HG02571 (cell line): ENCODE measurements at regions not wholly inside any gene's neighbourhood (a gene's known extent, or its start where the extent isn't known, plus 50 kb on each side); places are given as distances from the start of the nearest gene placed in this dataset.
"Not testable (repeated sequence)": the region's sequence is repeated elsewhere in the genome, so short reads cannot be mapped to it uniquely, and the experiment has no call there.

Source experiments
- ATAC-seq: cut with Tn5 transposase; IDR thresholded peaks from one replicate; pipeline ENCODE4 v1.9.1; 2021; ENCODE audit warnings: mild to moderate bottlenecking, moderate library complexity; ENCODE audit not compliant: unreplicated experiment

DNA sequence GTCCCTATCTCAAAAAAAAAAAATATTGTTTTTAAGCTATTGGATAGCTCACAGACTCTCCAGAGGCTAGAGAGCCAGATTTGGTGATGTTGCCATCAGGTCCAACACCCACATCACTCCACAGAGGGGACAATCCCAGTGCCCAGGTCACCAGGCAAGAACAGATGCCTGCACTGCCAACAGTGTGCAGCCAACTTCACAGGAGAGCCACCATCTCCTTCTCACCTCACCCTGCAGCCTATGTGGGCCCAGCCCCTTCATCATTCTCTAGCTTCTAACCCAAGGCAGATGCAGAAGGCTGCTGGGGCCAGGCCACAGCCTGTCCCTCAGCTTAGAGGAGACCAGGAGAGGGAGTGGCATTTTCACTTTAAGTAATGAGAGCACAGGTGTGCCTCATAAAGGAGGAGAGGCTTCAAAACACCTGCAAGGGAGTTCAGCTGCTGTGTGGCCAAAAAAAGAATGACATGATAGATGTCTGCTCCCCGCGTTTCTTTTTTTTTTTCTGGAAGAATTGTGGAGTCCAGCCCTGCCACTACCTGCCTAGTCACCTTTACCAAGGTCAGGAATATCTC is 98.0 kb upstream of the ZSWIM2 start:
- no peak for ATAC-seq

DNA sequence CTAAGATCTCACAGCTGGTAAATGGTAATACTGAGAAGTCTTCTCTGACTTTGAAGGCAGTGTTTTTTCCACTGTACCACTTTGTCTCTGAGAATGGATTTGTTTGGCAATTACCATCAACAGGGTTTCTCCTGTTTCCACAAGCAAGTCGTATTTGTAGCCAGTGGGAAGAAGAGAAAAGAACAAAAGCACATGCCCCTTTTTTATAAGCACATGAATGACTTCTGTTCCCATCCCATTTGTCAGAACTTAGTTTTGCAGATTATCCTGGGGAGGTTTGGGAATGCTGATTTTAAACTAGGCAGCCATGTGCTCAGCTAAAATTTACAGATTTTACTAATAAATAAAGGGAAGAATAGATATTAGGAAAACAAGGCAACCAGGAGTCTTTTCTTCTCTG is 92.9 kb upstream of the ZSWIM2 start:
- no peak for ATAC-seq

DNA sequence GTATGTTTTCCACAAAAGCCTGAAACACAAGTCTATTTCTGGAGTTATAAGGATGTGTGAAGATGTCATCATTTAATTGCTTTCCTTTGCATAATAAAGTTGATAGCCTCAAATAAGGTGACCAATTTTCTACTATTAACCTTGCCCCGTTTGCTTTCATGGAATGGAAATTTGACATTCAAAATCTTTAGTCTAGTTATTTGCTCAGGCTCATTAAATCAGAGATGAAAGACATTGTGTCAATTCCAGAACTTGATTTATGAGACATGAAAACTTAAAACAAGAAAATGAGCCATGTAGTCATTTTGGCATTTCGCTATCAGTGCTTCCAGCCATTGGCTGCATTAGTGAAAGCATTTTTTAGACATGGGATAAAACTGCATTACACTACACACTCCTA is 91.5 kb upstream of the ZSWIM2 start:
- no peak for ATAC-seq

DNA sequence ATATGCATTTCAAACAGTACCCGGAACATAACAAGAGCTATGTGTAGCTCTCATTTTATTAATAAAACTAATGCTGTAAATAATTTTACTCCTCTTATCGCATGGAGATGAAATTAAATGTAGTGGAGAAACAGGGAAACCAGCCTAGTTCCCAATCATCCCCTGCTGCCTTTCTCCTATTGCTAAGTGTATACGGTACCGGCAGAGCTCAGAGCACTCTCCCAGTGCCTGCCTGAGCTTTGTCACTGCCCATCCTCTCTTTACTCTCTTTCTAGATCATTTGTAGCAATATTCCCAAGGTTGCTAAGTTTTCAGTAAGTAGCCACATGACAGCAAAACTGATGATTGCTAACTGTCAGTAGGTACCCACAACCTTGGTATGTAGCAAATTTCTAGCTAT is 85.5 kb upstream of the ZSWIM2 start:
- ATAC-seq: no peak

DNA sequence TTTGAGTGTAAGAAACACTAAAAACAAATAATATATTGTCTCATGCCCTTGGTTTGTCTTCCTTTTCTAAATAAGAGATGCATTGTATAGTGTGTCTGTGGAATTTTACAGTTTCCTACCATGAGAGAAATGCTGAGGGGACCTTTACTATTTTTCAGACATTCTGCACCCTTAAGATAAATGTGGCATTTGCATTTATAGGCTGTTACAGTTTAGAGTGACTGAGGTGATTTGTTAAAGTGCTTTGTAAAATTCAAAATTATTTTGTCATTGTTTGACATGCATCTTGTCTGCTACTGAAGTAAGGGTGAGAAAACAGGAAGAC is 78.9 kb upstream of the ZSWIM2 start:
- no peak for ATAC-seq

DNA sequence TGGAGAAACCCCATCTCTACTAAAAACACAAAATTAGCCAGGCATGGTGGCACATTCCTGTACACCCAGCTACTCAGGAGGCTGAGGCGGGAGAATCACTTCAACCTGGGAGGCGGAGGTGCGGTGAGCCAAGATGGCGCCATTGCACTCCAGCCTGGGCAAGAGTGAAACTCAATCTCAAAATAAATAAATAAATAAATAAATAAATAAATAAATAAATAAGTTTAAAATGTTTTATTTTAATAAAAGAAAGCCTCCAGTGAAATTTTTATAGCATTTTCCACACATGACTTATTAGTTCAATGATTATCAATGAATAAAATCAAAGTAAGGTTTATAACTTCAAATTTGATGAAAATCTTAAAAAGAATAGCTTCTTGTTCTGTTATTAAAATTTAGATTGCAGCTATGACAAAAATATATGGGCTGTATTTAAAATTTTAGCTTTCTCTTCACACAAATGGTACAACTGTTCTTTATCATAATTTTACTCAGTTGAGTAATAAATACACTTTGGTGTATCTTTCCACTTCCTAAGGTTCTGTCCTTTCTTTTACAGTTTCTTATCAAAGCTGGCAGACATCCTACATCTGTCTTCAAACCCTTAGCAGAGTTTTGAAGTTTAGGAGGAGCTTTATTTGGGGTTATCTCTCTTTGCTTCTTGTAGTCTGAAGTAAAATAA is 78.4 kb upstream of the ZSWIM2 start:
- no peak for ATAC-seq

DNA sequence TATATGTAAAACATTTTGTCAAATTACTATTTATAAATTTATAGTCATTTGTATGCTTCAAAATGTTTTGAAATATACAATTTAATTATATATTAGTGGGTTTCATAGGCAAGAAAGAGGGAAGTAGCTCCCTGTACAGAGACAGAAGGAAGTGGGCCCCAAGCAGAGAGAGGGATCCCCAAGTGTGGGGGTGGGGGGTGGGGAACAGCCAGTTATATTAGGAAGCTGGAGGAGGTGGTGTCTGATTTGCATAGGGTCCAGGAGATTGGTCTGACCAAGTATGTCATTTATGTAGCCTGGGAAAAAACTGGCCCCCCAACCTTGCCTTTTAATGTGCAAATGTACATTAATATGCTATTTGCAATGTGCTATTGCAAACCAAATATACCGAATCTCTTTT is 76.5 kb upstream of the ZSWIM2 start:
- no peak for ATAC-seq

DNA sequence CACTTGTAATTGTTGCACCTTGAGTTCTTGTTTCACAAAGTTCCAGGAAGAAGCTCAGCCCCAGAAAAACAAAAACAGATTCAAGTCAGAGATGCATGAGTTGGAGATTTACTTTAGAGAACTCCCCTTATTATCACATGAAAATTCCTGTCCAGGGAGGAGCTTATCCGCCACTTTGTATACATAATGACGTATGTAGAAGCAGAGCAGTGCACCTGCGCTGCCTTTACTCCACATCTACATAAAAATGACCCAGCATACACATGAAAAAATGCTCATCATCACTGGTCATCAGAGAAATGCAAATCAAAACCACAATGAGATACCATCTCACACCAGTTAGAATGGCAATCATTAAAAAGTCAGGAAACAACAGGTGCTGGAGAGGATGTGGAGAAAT is 73.3 kb upstream of the ZSWIM2 start:
- ATAC-seq: not testable (repeated sequence)

DNA sequence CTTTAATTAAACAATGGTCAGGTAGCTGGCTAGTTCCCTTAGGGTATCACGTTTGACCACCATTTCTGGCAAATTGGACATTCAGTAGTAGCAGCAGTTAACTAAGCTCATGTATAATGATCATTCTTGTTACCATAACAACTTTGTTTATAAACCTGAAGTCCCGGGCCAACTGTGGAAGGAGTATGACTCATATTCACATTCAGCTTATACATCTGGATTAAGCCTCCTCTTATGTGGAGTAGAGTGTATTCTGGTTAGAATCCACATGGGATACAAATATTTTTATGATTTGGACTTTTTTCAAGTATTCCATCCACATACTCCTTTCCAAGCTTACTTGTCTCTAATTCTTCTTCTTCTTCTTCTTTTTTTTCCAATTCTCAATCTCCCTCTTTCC is 70.3 kb upstream of the ZSWIM2 start:
- no peak for ATAC-seq

DNA sequence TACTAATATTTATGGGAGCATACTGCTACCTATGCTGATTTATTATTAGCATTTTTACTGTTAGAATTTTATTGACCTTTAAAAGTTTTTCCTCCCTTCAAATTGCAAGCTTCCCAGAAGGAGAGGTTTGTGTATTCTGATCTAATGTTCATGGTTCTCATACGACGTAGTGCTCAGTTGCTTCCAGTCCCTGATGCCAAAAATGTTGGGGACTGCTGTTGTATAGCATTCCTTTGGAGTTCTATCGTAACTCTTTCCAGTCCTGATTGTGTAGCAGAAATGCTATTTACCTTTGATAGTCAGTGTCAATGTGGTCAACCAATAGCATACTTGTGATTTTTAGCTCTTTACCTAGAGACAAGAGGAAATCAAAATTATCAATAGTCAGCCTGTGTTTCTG is 69.5 kb upstream of the ZSWIM2 start:
- ATAC-seq: no peak

DNA sequence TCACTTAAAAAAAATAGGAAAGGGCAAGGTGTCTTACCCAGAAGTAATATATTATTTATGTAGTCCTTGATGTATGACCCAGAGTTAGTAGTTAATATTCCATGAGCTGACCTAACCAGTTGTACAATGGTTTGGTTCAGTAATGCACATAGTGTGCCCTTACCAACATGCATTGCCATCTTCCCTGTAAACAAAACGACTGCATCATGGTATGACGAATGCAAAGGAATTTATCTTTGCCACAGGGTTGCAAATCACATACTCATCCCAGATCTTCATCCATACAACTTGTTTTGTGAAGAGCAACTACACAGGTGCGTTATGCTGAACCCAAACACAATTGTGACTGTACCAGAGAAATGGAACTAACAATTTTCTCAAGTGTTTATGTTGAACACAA is 68.9 kb upstream of the ZSWIM2 start:
- no peak for ATAC-seq

DNA sequence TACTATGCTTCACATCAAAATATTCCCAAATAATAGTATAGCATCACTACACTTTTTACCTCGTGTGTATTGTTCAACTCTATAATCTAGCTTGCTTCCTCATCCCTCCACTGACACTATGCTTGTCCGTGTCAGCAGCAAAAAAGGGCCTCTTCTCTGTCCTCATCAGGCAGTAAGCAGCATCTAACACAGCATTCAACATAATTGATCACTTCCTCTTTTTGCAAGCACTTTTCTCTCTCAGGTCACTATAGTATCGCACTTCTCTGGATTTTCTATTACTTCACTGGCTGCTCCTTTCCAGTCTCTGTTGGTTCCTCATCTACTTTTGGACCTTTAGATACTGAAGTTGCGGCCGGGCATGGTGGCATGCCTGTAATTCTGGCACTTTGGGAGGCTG is 64.9 kb upstream of the ZSWIM2 start:
- ATAC-seq: peak; percentile 95

DNA sequence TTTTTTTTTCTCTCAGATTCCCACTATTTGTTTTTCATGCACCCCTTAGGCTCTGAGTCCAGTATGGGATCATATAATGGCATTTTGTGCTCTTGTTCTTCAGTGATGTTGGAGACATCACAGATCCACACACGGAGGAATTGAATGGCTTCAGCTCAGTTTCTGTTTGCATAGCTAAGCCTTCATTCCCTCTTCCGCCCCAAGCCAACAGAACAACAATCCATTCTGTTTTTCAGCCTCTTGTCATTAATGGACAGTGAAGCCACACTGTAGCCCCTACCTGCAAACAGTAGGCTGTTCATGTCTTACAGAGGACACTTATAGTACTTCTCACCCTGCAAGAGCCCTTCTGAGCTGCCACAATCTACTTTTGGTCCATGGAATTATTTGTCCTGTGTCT is 64.0 kb upstream of the ZSWIM2 start:
- ATAC-seq: no peak

DNA sequence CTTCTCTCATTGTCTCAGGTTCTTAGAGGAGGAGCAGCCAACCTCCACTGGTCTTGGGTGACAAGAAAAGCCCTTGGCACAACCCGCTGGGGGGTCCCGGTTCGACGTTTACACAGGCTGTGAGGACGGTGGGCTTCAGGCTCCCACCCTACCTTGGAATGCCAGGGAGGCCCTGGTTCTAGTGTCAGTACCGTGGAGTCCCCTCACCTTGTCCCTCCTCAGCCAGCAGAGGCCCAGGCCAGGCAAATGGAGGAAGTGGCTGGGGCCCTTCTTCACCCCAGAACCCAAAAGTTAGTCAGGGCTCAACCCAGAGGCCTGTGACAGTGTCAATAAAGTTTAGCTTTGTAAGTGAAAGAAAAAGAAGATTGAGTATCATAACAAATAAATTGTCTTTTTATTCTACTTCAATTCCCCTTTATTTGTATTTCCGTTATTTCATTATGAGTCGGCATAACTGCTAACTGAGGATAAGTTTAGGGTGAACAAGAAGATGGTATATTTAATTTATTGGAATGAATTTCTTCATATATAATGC is 62.6 kb upstream of the ZSWIM2 start:
- no peak for ATAC-seq

DNA sequence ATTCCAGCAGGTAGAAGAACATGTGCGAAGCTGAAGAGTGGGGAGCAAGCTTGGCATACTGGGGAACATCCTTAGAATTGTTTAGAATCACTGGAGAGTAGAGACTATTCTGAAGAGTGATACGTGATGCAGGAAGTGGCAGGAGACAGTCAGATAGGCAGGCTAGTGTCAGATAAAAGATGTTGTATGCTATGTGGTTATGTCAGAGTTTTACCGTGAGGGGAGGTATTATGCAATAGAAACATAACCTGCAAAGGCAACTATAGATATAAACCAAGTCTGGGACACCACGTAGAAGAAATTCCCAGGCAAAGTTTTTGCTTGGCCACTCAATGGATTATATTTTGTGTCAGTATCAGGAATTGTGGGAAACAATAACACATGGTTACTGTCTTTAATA is 62.0 kb upstream of the ZSWIM2 start:
- ATAC-seq: no peak

DNA sequence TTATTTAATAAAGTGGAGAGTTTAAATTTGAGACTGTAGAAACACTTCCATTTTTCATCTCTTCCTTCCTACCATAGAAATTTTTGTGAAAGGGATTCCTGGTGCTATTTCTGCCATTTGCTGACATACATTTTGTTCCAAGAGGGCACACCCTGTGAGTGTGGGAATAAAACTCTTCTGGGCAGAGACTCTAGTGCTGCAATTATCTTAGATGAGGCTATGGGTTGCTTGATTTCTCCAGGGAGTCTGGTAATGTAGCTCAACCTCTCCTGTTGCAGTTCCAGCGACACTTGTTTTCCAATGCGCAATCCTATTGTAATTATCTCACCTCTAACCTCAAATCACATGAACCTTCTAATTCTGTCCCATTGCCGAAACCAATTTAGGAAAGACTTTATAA is 60.1 kb upstream of the ZSWIM2 start:
- no peak for ATAC-seq

DNA sequence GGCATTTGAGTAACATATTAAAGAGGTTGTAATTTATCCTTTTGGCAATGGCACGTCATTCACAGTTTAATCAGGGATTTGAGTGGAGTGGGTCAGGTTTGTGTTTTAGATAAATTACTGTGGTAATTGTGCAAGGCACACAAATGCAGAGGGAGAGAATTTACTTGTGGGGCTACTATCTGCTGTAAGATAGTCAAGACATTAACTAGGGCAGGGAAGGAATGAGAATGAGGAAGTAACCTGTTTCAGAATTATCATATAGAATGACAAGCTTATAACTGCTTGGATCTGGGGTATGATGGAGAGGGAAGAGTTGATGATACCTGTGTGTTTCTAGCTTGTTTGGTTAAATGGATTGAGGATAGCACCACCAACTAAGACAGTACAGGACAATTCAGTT is 58.9 kb upstream of the ZSWIM2 start:
- no peak for ATAC-seq

DNA sequence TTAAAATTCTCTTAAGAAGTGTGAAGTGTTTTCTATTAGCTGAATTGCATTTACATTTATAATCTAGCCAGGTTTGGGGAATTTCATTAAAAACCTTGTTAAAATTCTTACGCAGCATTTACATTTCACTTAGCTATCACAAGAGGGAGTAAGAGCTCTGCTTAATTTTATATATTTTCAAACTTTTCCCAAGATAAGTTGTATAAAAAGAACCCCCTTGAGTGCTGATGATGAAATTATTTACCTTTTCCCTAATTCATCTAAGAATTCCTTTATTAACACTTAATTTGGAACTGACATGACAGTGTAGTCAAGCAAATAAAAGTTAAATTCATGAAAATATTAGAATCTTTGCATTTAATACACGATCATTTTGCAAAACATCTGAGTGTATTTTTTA is 54.2 kb upstream of the ZSWIM2 start:
- ATAC-seq: no peak
